BE2C (cell line): ENCODE measurements at regions not wholly inside any gene's neighbourhood (a gene's known extent, or its start where the extent isn't known, plus 50 kb on each side); places are given as distances from the start of the nearest gene placed in this dataset.

ENCODE experiments used
- DNase-seq: peaks from one replicate; pipeline ENCODE4 v3.0.0-alpha.2; 2020
- H3K27me3 ChIP-seq: fragments of 250-450 bp; sonication (Bioruptor Pico); 2 replicates; pipeline ENCODE4 v1.5.1; 2020; ENCODE audit warnings: mild to moderate bottlenecking
- H3K36me3 ChIP-seq: fragments of 250-450 bp; sonication (Bioruptor Pico); 2 replicates; pipeline ENCODE4 v1.5.1; 2020; ENCODE audit warnings: mild to moderate bottlenecking
- H3K4me1 ChIP-seq: fragments of 250-450 bp; sonication (Bioruptor Pico); 2 replicates; pipeline ENCODE4 v1.5.1; 2020
- H3K4me3 ChIP-seq: 2 replicates; pipeline ENCODE4 v1.5.1; 2011; ENCODE audit warnings: low read depth, low read length
- H3K9me3 ChIP-seq: fragments of 250-450 bp; sonication (Bioruptor Pico); 2 replicates; pipeline ENCODE4 v1.5.1; 2020
- TF ChIP-seq, protein P1 (sequence below): IDR thresholded peaks from 2 replicates; pipeline ENCODE4 v1.5.1; 2012; ENCODE audit warnings: mild to moderate bottlenecking, low read depth, low read length

DNA sequence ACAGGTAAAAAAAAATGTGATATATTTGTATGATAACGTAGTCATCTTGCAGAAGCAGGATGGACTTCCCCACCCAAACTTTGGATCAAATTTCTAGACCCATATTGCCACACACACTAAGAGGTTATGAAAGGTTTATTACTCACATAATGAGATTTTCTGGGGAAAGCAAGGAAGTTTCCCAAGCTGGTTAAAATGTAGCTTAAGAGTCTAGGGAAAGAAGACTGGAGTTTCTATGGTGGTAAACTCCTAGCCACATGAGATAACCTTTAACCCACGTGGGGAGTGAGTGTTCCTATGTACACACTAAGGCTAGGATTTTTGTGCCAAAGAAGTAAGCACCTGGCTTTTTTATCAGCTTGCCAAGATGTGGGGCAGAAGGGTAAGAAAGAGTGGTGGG, 335.7 kb upstream of the UBE2E3 start:
- Histone ChIP-seq H3K27me3 (no peaks in the 10 kb centered on the region), H3K36me3 (no peaks in the 10 kb centered on the region), H3K4me1 (no peaks in the 10 kb centered on the region), H3K9me3 (no peaks in the 10 kb centered on the region), H3K4me3 (no peak overlapping the region)
- TF ChIP-seq, protein P1, sequence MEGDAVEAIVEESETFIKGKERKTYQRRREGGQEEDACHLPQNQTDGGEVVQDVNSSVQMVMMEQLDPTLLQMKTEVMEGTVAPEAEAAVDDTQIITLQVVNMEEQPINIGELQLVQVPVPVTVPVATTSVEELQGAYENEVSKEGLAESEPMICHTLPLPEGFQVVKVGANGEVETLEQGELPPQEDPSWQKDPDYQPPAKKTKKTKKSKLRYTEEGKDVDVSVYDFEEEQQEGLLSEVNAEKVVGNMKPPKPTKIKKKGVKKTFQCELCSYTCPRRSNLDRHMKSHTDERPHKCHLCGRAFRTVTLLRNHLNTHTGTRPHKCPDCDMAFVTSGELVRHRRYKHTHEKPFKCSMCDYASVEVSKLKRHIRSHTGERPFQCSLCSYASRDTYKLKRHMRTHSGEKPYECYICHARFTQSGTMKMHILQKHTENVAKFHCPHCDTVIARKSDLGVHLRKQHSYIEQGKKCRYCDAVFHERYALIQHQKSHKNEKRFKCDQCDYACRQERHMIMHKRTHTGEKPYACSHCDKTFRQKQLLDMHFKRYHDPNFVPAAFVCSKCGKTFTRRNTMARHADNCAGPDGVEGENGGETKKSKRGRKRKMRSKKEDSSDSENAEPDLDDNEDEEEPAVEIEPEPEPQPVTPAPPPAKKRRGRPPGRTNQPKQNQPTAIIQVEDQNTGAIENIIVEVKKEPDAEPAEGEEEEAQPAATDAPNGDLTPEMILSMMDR: no peak
- no peak for DNase-seq

DNA sequence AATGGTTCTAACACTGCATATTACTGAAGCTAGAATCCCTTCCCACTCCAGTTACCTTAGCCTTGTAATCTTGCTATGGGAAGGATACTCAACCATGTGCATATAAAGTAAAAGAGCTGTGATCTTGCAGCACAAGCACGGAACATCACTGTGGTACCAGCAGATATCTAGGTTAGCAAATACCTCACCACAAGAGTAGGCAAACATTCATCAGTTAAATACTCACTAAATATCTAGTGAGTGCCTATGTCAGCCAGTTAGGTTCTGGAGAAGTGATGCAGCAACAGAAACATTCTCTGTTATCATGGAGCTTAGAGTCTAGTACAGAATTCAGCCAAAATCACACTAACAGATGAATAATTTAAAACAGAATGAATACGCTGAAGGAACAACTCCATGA, 349.6 kb upstream of the UBE2E3 start:
- TF ChIP-seq, protein P1: no peak
- no peaks in the 10 kb centered on the region for H3K27me3 ChIP-seq
- no peak overlapping the region for H3K4me3 ChIP-seq
- no peaks in the 10 kb centered on the region for H3K9me3 ChIP-seq
- no peaks in the 10 kb centered on the region for H3K36me3 ChIP-seq
- H3K4me1 ChIP-seq: no peaks in the 10 kb centered on the region
- no peak for DNase-seq

DNA sequence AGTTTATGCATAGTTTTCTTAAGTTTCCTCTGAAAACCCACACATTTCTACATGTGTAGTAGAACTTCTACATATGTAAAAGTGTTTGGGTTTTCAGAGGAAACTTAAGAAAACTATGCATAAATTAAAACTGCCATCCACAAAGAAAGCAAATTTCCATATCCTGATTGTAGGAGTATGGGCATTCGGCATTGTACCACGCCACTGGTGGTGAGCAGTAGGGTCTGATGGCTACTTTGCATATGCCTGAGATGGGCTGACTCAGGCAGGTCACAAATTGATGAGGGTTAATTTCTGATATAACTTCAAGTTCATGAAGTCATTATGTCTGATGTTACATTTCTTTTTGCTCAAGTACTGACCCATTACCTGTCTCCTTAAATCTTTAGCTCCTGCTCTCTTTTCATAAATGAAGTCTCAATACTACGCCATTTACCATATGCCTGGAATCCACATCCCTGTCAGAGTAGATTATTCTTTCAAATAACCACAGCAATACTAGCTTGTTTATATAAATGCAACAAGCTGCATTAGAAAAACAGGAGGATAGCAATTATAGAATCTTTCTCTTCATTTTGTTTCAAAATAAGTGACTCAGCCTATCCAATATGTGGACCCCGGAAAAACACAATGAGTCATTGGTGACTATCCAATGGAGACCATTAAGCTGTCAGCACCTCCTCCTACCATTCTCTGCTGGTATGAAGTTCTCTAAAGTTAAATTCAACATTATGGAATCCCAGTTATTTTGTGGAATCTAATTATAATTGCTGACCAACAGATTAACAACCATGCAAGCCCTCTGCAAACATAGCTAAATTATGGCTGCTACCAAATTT, 355.2 kb upstream of the UBE2E3 start:
- Histone ChIP-seq H3K9me3 (no peaks in the 10 kb centered on the region), H3K4me1 (no peaks in the 10 kb centered on the region), H3K36me3 (no peaks in the 10 kb centered on the region), H3K4me3 (no peak overlapping the region), H3K27me3 (no peaks in the 10 kb centered on the region)
- no peak for DNase-seq
- TF ChIP-seq, protein P1: no peak

DNA sequence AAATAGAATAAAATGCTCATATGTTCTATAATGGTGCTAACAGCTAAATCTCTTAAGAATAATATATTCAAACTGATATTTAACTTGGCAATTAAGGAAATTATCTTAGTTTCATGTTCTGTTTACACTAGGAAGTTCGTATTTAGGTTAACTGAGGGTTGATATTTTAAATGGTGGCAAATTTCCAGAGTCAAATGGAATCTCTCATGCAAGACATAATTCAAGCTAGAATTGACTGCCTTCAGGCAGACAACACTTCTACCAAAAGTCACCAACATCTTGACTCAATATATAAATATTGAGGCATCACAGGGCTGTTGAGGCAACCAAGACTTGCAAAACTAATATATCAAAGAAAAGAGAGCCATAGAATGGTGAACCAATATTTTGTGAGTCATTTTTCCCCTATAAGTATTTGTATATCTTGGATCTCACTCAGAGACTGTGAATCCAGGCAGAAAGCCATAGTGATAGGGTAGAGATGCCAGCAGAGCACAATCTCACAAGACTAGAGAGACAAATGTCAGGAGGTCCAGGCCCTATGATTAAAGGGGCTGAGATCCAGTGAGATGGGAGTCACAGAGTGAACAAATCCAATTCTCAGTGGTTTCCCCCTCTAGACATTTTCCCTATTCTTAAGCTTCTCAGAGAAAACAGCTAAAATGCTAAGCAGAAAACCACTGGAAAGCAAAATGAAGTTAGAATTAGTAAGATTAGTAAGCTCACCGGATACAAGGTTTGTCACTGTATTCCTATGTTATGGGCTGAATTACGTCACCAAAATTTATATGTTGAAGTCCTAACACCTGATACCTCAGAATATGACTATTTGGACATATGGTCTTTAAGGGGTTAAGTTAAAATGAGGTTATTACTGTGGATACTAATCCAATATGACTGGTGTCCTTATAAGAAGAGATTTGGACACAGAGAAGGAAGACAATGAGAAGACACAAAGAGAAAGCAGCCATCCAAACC, 358.2 kb upstream of the UBE2E3 start:
- TF ChIP-seq, protein P1: no peak
- Histone ChIP-seq H3K4me3 (no peak overlapping the region), H3K27me3 (no peaks in the 10 kb centered on the region), H3K9me3 (no peaks in the 10 kb centered on the region), H3K36me3 (no peaks in the 10 kb centered on the region), H3K4me1 (no peaks in the 10 kb centered on the region)
- DNase-seq: no peak

DNA sequence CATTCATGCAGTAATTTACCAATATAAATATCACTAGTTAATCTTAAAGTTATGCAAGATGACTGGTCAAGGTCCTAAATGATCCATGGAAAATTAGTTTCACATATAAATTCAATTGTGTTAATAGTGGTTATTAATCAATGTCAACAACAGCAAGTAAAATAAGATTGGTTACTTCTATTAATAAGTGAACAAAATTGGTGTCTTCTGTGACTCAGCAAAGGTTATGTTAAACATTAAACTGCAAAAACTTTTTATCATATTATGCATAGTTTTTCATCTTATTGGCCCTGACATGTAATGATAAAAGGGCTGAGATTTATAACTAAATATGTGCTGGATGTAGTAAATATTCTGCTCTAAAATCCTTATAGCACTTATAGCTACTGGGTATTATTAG, 359.0 kb upstream of the UBE2E3 start:
- H3K36me3 ChIP-seq: no peaks in the 10 kb centered on the region
- TF ChIP-seq, protein P1: no peak
- H3K27me3 ChIP-seq: no peaks in the 10 kb centered on the region
- H3K4me3 ChIP-seq: no peak overlapping the region
- H3K4me1 ChIP-seq: no peaks in the 10 kb centered on the region
- no peaks in the 10 kb centered on the region for H3K9me3 ChIP-seq
- no peak for DNase-seq
